ENCODE measurements at regions not wholly inside any gene's neighbourhood (a gene's known extent, or its start where the extent isn't known, plus 50 kb on each side); places are given as distances from the start of the nearest gene placed in this dataset.

DNA sequence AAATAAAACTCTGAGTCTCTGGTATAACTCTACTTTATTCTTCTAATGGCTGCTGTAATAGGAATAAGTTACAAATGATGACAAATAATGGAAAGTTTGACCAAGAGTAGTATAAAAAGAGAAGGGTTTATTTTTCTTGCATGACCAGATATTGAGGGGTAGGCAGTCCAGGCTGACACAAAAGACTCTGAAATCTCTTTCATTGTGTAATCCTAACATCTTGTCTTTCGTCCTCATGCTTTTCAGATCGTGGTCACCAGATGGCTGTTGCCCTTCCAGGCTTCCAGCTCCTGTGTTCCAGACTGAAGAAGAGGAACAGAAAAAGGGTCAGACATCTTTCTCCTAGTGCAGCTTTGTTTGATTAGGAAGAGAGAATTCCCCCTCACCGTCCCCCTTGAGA is 176.9 kb upstream of the GK2 start:
- no peak overlapping the region for H3K27ac ChIP-seq
- H3K27me3 ChIP-seq = no peaks in the 10 kb centered on the region
- no peak for TF ChIP-seq POLR2A (IDR thresholded peaks at IDR 0.05)
- TF ChIP-seq, protein P1, sequence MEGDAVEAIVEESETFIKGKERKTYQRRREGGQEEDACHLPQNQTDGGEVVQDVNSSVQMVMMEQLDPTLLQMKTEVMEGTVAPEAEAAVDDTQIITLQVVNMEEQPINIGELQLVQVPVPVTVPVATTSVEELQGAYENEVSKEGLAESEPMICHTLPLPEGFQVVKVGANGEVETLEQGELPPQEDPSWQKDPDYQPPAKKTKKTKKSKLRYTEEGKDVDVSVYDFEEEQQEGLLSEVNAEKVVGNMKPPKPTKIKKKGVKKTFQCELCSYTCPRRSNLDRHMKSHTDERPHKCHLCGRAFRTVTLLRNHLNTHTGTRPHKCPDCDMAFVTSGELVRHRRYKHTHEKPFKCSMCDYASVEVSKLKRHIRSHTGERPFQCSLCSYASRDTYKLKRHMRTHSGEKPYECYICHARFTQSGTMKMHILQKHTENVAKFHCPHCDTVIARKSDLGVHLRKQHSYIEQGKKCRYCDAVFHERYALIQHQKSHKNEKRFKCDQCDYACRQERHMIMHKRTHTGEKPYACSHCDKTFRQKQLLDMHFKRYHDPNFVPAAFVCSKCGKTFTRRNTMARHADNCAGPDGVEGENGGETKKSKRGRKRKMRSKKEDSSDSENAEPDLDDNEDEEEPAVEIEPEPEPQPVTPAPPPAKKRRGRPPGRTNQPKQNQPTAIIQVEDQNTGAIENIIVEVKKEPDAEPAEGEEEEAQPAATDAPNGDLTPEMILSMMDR (IDR thresholded peaks at IDR 0.05) = no peak
- no peaks in the 10 kb centered on the region for H3K9me3 ChIP-seq
- H3K4me1 ChIP-seq = no peaks in the 10 kb centered on the region
- no peak for DNase-seq
- 55 to 58% methylated on average over 3 of the region's 3 CpGs for WGBS, 2 donors
- H3K36me3 ChIP-seq = no peaks in the 10 kb centered on the region
- no peak overlapping the region for H3K4me3 ChIP-seq (replicated peaks in 1 of 3)
- intact Hi-C loops (cut with DNase I) = no loop called here

- 71 to 77% methylated on average over 1 of the region's 1 CpG for WGBS, 2 donors
- TF ChIP-seq, protein P1 (IDR thresholded peaks at IDR 0.05) = no peak
- TF ChIP-seq POLR2A (IDR thresholded peaks at IDR 0.05) = no peak
- no peaks in the 10 kb centered on the region for H3K4me1 ChIP-seq
- H3K4me3 ChIP-seq (replicated peaks in 1 of 3) = no peak overlapping the region
- H3K27me3 ChIP-seq = no peaks in the 10 kb centered on the region
- DNase-seq = no peak
- intact Hi-C loops (cut with DNase I) = no loop called here
- no peaks in the 10 kb centered on the region for H3K36me3 ChIP-seq
- no peak overlapping the region for H3K27ac ChIP-seq
- no peaks in the 10 kb centered on the region for H3K9me3 ChIP-seq
Measured at GRCh38 chr4:79584352-79584751, 176.3 kb upstream of the GK2 start.

GRCh38 chr4:79578606-79579005 is 170.6 kb upstream of the GK2 start:
- DNase-seq = no peak
- no peaks in the 10 kb centered on the region for H3K9me3 ChIP-seq
- H3K27me3 ChIP-seq = no peaks in the 10 kb centered on the region
- H3K4me1 ChIP-seq = no peaks in the 10 kb centered on the region
- no peak overlapping the region for H3K4me3 ChIP-seq (replicated peaks in 1 of 3)
- TF ChIP-seq POLR2A (IDR thresholded peaks at IDR 0.05) = no peak
- TF ChIP-seq, protein P1 (IDR thresholded peaks at IDR 0.05) = no peak
- H3K36me3 ChIP-seq = no peaks in the 10 kb centered on the region
- H3K27ac ChIP-seq = no peak overlapping the region
- 89 to 93% methylated on average over 3 of the region's 3 CpGs for WGBS, 2 donors
- intact Hi-C loops (cut with DNase I) = no loop called here

GRCh38 chr4:79576429-79576753 is 168.4 kb upstream of the GK2 start:
- DNase-seq = no peak
- no peaks in the 10 kb centered on the region for H3K36me3 ChIP-seq
- no peaks in the 10 kb centered on the region for H3K27me3 ChIP-seq
- no peak overlapping the region for H3K4me3 ChIP-seq (replicated peaks in 1 of 3)
- intact Hi-C loops (cut with DNase I) = no loop called here
- no peak overlapping the region for H3K27ac ChIP-seq
- no peaks in the 10 kb centered on the region for H3K9me3 ChIP-seq
- TF ChIP-seq, protein P1 (IDR thresholded peaks at IDR 0.05) = no peak
- TF ChIP-seq POLR2A (IDR thresholded peaks at IDR 0.05) = no peak
- WGBS, 2 donors = 38 to 47% methylated on average over 6 of the region's 6 CpGs
- no peaks in the 10 kb centered on the region for H3K4me1 ChIP-seq

- Histone ChIP-seq H3K4me1 (no peaks in the 10 kb centered on the region), H3K36me3 (no peaks in the 10 kb centered on the region), H3K27me3 (no peaks in the 10 kb centered on the region), H3K4me3 (replicated peaks in 1 of 3) (no peak overlapping the region), H3K9me3 (no peaks in the 10 kb centered on the region), H3K27ac (no peak overlapping the region)
- TF ChIP-seq, protein P1 (IDR thresholded peaks at IDR 0.05) = no peak
- no peak for TF ChIP-seq POLR2A (IDR thresholded peaks at IDR 0.05)
- DNase-seq = no peak
- intact Hi-C loops (cut with DNase I) = no loop called here
- WGBS, 2 donors = 74 to 78% methylated on average over 7 of the region's 7 CpGs
Measured at GRCh38 chr4:79575709-79576428, 167.8 kb upstream of the GK2 start.

Data from thyroid gland (tissue), 4 donors.